ENCODE measurements at regions not wholly inside any gene's neighbourhood (a gene's known extent, or its start where the extent isn't known, plus 50 kb on each side); places are given as distances from the start of the nearest gene placed in this dataset.

- DNase-seq (ENCODE audit: low read depth in 2 of 2), result no peak
Observed at GRCh38 chr21:40901691-40902090, 54.7 kb upstream of the DSCAM start.

GRCh38 chr21:40902299-40902698 lies 55.3 kb upstream of the DSCAM start:
- no peak for DNase-seq (ENCODE audit: low read depth in 2 of 2)

GRCh38 chr21:40902993-40903392 lies 56.0 kb upstream of the DSCAM start:
- no peak for DNase-seq (ENCODE audit: low read depth in 2 of 2)

GRCh38 chr21:40905251-40905650 lies 58.3 kb upstream of the DSCAM start:
- DNase-seq (ENCODE audit: low read depth in 2 of 2), result no peak

GRCh38 chr21:40912375-40912774 lies 65.4 kb upstream of the DSCAM start:
- no peak for DNase-seq (ENCODE audit: low read depth in 2 of 2)

- DNase-seq (ENCODE audit: low read depth in 2 of 2), result no peak
Observed at GRCh38 chr21:40915114-40915513, 68.2 kb upstream of the DSCAM start.

GRCh38 chr21:40923407-40923806 lies 76.4 kb upstream of the DSCAM start:
- no peak for DNase-seq (ENCODE audit: low read depth in 2 of 2)

- no peak for DNase-seq (ENCODE audit: low read depth in 2 of 2)
Observed at GRCh38 chr21:40923901-40924300, 76.9 kb upstream of the DSCAM start.

GRCh38 chr21:40924641-40925040 lies 77.7 kb upstream of the DSCAM start:
- DNase-seq (ENCODE audit: low read depth in 2 of 2), result no peak

GRCh38 chr21:40926238-40926637 lies 79.3 kb upstream of the DSCAM start:
- DNase-seq (ENCODE audit: low read depth in 2 of 2), result no peak

GRCh38 chr21:40929833-40930232 lies 82.9 kb upstream of the DSCAM start:
- no peak for DNase-seq (ENCODE audit: low read depth in 2 of 2)

- no peak for DNase-seq (ENCODE audit: low read depth in 2 of 2)
Observed at GRCh38 chr21:40931197-40931596, 84.2 kb upstream of the DSCAM start.

- no peak for DNase-seq (ENCODE audit: low read depth in 2 of 2)
Observed at GRCh38 chr21:40936178-40936577, 89.2 kb upstream of the DSCAM start.

- no peak for DNase-seq (ENCODE audit: low read depth in 2 of 2)
Observed at GRCh38 chr21:40936771-40937261, 89.9 kb upstream of the DSCAM start.

- DNase-seq (ENCODE audit: low read depth in 2 of 2), result no peak
Observed at GRCh38 chr21:40938078-40938477, 91.1 kb upstream of the DSCAM start.

GRCh38 chr21:40938611-40939010 lies 91.7 kb upstream of the DSCAM start:
- no peak for DNase-seq (ENCODE audit: low read depth in 2 of 2)

- no peak for DNase-seq (ENCODE audit: low read depth in 2 of 2)
Observed at GRCh38 chr21:40947713-40948112, 100.8 kb upstream of the DSCAM start.

- DNase-seq (ENCODE audit: low read depth in 2 of 2), result no peak
Observed at GRCh38 chr21:40950970-40951369, 104.0 kb upstream of the DSCAM start.

- no peak for DNase-seq (ENCODE audit: low read depth in 2 of 2)
Observed at GRCh38 chr21:40952551-40953323, 105.8 kb upstream of the DSCAM start.

- DNase-seq (ENCODE audit: low read depth in 2 of 2), result no peak
Observed at GRCh38 chr21:40964691-40965090, 117.7 kb upstream of the DSCAM start.

- DNase-seq (ENCODE audit: low read depth in 2 of 2), result no peak
Observed at GRCh38 chr21:40967771-40968170, 120.8 kb upstream of the DSCAM start.

- no peak for DNase-seq (ENCODE audit: low read depth in 2 of 2)
Observed at GRCh38 chr21:40972151-40972550, 125.2 kb upstream of the DSCAM start.

GRCh38 chr21:40976198-40977109 lies 129.5 kb upstream of the DSCAM start:
- DNase-seq (ENCODE audit: low read depth in 2 of 2), result no peak
